OCI-LY7 (cell line): ENCODE measurements at regions not wholly inside any gene's neighbourhood (a gene's known extent, or its start where the extent isn't known, plus 50 kb on each side); places are given as distances from the start of the nearest gene placed in this dataset.
A peak's percentile ranks its signal among the peaks of the same experiment; 100 is the strongest.

Experiments used
- BruUV-seq: library from RNA; stranded (reverse); fragments of 400-500 nt; replicated peaks from 2 replicates; lab custom pipeline; 2021; lab: Mats Ljungman, UMichigan
- CTCF ChIA-PET: fragments of 300-600 bp; sonication (Branson Sonifier 250); formaldehyde crosslinking; loops from one replicate; lab custom pipeline; 2022; ENCODE audit warnings: antibody characterized with exemption; ENCODE audit not compliant: unreplicated experiment; lab: Charles Lee
- POLR2A ChIA-PET: fragments of 300-600 bp; sonication (Branson Sonifier 250); formaldehyde crosslinking; loops from one replicate; lab custom pipeline; 2022; ENCODE audit warnings: antibody characterized with exemption; lab: Charles Lee
- DNase-seq: peaks from one replicate; pipeline ENCODE4 v3.0.0-alpha.2; 2015; ENCODE audit warnings: low spot score
- H2AFZ ChIP-seq: fragments of 200-600 bp; sonication (generic), shearing (Covaris generic); 2 replicates; pipeline ENCODE4 v1.6.1; 2014; ENCODE audit warnings: mild to moderate bottlenecking, antibody characterized with exemption, low read length, moderate library complexity
- H3K27ac ChIP-seq: fragments of 200-600 bp; sonication (generic); 2 replicates; pipeline ENCODE4 v1.5.1; 2014; ENCODE audit warnings: mixed run types, low read depth, mild to moderate bottlenecking, moderate library complexity, low read length, inconsistent platforms; ENCODE audit not compliant: poor library complexity, severe bottlenecking
- H3K36me3 ChIP-seq: fragments of 200-600 bp; sonication (generic); 2 replicates; pipeline ENCODE4 v1.6.1; 2014; ENCODE audit warnings: mild to moderate bottlenecking, antibody characterized with exemption, low read length, moderate library complexity, mixed read lengths; ENCODE audit not compliant: insufficient read depth
- H3K4me1 ChIP-seq: fragments of 200-600 bp; sonication (generic); 2 replicates; pipeline ENCODE4 v1.5.1; 2014; ENCODE audit warnings: mild to moderate bottlenecking, low read length; ENCODE audit not compliant: insufficient read depth, poor library complexity, severe bottlenecking
- H3K4me2 ChIP-seq: fragments of 200-600 bp; sonication (generic); 2 replicates; pipeline ENCODE4 v1.6.1; 2014; ENCODE audit warnings: mild to moderate bottlenecking, low read length
- H3K4me3 ChIP-seq: fragments of 200-600 bp; sonication (generic); 2 replicates; pipeline ENCODE4 v1.5.1; 2014; ENCODE audit warnings: mild to moderate bottlenecking, low read depth, low read length; ENCODE audit not compliant: poor library complexity, severe bottlenecking
- H3K79me2 ChIP-seq: fragments of 200-600 bp; sonication (generic); 2 replicates; pipeline ENCODE4 v1.6.1; 2016; ENCODE audit warnings: low read depth, mild to moderate bottlenecking, low read length, moderate library complexity, mixed read lengths; ENCODE audit not compliant: insufficient read depth
- H3K9me2 ChIP-seq: fragments of 200-600 bp; sonication (generic); 2 replicates; pipeline ENCODE4 v1.6.1; 2016; ENCODE audit warnings: mild to moderate bottlenecking, low read length, mixed read lengths; ENCODE audit not compliant: insufficient read depth
- H3K9me3 ChIP-seq: fragments of 200-600 bp; sonication (generic); 2 replicates; pipeline ENCODE4 v1.6.1; 2014; ENCODE audit warnings: mild to moderate bottlenecking, mixed run types, low read length, mixed read lengths
- H4K20me1 ChIP-seq: fragments of 200-600 bp; sonication (generic); 2 replicates; pipeline ENCODE4 v1.6.1; 2014; ENCODE audit warnings: mild to moderate bottlenecking, antibody characterized with exemption, low read length, moderate library complexity, mixed read lengths; ENCODE audit not compliant: insufficient read depth
- EZH2phosphoT487 ChIP-seq: fragments of 200-600 bp; sonication (generic); IDR thresholded peaks from 2 replicates; pipeline ENCODE4 v1.6.1; 2018; ENCODE audit warnings: low read depth, borderline replicate concordance, mild to moderate bottlenecking, mixed run types, antibody characterized with exemption, low read length, moderate library complexity, mixed read lengths
- intact Hi-C: fragments of 100-400 bp; cut with micrococcal nuclease; formaldehyde crosslinking; loops from one replicate; pipeline ENCODE4 v1.10.0; 2022; ENCODE audit not compliant: unreplicated experiment
- TF ChIP-seq, protein P1 (sequence below): fragments of 200-600 bp; sonication (generic); conservative IDR thresholded peaks from 2 replicates; pipeline ENCODE4 v1.5.1; 2014; ENCODE audit warnings: mild to moderate bottlenecking, antibody characterized with exemption, low read length, moderate library complexity, mixed read lengths

DNA sequence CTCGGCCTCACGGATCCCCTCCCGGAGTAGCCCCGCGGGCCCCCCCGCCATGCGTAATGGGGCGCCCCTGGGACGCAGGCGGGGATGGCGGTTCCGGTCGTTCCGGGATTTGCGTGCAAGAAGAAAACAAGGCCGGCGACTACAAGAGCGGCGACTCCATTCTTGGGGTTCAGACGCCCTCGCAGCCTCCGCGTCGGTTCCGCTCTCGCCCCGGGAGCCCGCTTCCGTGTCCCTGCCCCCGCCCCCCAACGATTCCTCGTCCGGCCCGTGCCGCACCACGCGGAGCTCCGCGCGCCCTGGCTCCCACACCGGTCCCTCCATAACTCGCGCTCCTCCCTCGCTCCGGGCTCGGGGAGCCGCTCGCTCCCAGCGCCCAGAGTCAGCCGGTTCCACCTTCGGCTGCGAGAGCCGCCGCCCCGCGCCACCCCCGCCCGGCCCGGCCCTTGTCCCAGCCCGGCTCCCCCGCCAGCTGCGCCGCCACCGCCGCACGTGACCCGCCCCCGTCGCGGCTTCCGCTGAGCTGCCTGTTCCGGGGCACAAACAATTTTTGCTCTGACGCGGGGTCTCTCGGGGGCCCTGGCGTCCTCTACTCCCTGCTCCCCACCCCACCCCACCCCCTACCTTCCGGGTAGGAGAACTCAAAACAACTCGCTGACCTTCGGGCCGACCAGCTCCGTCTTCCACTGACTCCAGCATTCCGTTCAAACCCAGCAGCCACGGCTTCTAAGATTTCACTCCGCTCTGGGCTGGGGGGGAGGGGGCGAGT is 78.8 kb upstream of the BCOR start:
- H3K9me2 ChIP-seq: no peaks in the 10 kb centered on the region
- H3K36me3 ChIP-seq: no peaks in the 10 kb centered on the region
- DNase-seq: peak; percentile 84
- TF ChIP-seq EZH2phosphoT487: no peak
- TF ChIP-seq, protein P1, sequence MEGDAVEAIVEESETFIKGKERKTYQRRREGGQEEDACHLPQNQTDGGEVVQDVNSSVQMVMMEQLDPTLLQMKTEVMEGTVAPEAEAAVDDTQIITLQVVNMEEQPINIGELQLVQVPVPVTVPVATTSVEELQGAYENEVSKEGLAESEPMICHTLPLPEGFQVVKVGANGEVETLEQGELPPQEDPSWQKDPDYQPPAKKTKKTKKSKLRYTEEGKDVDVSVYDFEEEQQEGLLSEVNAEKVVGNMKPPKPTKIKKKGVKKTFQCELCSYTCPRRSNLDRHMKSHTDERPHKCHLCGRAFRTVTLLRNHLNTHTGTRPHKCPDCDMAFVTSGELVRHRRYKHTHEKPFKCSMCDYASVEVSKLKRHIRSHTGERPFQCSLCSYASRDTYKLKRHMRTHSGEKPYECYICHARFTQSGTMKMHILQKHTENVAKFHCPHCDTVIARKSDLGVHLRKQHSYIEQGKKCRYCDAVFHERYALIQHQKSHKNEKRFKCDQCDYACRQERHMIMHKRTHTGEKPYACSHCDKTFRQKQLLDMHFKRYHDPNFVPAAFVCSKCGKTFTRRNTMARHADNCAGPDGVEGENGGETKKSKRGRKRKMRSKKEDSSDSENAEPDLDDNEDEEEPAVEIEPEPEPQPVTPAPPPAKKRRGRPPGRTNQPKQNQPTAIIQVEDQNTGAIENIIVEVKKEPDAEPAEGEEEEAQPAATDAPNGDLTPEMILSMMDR: no peak
- H3K4me2 ChIP-seq: peak overlapping the region; percentile 99
- peaks cover 3% of the 10 kb centered on the region; the same call in 1 of the 2 replicates for H3K79me2 ChIP-seq
- intact Hi-C loops: loop anchor here (2.0 to 10.0 kb wide), 2 partner anchors 32 to 222 kb away; no protein-coding TSS in a partner anchor
- H2AFZ ChIP-seq: peak overlapping the region; percentile 39; the same call in 1 of the 2 replicates
- no peaks in the 10 kb centered on the region for H4K20me1 ChIP-seq
- no peaks in the 10 kb centered on the region for H3K9me3 ChIP-seq
- H3K27ac ChIP-seq: peak overlapping the region; percentile 100
- ChIA-PET POLR2A (interaction anchor here (0.6 to 1.5 kb wide), 14 partner anchors 8 to 433 kb away, joined by 3 to 9 read pairs (median 4); no protein-coding TSS in a partner anchor), CTCF (interaction anchor here (0.6 to 0.7 kb wide), 5 partner anchors 8 to 553 kb away, joined by 3 to 8 read pairs (median 6); no protein-coding TSS in a partner anchor)
- no TSS peak for BruUV-seq
- H3K4me3 ChIP-seq: peak overlapping the region; percentile 74
- peaks cover 46% of the 10 kb centered on the region for H3K4me1 ChIP-seq

DNA sequence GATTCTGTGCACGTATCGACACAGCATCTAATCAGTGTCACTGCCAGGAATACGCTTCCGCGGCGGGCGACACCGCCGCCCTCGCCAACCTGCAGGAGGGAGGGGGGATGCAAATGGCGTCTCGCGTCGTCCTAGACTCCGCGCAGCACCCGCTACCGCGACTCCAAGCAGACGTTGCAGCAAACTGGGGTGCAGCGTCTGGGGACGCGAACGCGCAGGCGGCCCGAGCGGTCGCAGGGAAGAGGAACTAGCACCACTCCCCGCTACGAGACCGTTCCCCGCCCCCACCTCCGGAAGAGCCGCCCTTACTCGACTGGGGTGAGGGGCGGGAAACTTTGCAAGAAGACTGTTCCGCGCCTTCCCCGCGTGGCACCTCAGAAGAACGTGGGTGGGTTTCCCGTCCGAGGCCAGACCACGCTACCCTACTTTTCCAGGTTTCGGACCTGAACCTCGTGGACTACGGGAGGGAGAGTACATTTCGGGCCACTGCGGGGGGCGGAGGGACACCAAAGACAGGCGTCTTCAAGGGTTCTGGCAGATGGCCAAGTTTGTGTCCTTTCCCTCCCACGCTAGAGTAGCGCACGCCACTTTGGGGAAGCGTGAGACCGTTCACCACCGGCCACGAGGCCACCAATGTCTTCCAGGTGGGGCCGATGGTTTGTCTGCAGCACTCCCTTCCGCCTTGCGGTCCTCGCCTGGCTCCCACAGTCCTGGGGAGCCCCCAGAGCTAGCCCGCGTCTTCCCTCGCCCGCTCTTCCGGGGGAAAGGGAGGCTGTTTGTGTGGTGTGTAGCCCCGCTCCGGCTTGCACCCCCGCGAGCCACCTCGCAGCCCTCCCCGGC is 78.0 kb upstream of the BCOR start:
- ChIA-PET POLR2A (interaction anchor here (1.2 to 1.4 kb wide), 2 partner anchors 9 to 33 kb away, joined by 4 to 5 read pairs; no protein-coding TSS in a partner anchor), CTCF (no interaction called here)
- Histone ChIP-seq H3K4me3 (peak overlapping the region; percentile 74), H3K79me2 (peaks cover 3% of the 10 kb centered on the region; the same call in 1 of the 2 replicates), H3K4me2 (peak overlapping the region; percentile 99), H3K9me2 (no peaks in the 10 kb centered on the region), H3K4me1 (peaks cover 54% of the 10 kb centered on the region), H2AFZ (no peak overlapping the region), H3K9me3 (no peaks in the 10 kb centered on the region), H3K36me3 (no peaks in the 10 kb centered on the region), H4K20me1 (no peaks in the 10 kb centered on the region), H3K27ac (peak overlapping the region; percentile 100)
- intact Hi-C loops: loop anchor here (2.0 to 10.0 kb wide), 4 partner anchors 33 to 411 kb away; no protein-coding TSS in a partner anchor
- no TSS peak for BruUV-seq
- peak; percentile 88 for DNase-seq
- no peak for TF ChIP-seq EZH2phosphoT487
